Coronary artery (tissue), 2 donors: ENCODE measurements at regions not wholly inside any gene's neighbourhood (a gene's known extent, or its start where the extent isn't known, plus 50 kb on each side); places are given as distances from the start of the nearest gene placed in this dataset.
"Not testable (repeated sequence)": the region's sequence is repeated elsewhere in the genome, so short reads cannot be mapped to it uniquely, and the experiment has no call there.

Experiments
- DNase-seq: peaks from one replicate; pipeline ENCODE4 v3.0.0-alpha.2; 2017; ENCODE audit warnings: low spot score
- H3K27ac ChIP-seq, 2 donors: fragments of 200-600 bp; sonication (generic); one replicate each; pipeline ENCODE4 v1.5.1; 2016 to 2019
- H3K4me3 ChIP-seq: fragments of 200-600 bp; sonication (generic); 2 replicates; pipeline ENCODE4 v1.5.1; 2016; ENCODE audit warnings: mild to moderate bottlenecking, moderate library complexity
- CTCF ChIP-seq: fragments of 200-600 bp; sonication (generic); IDR thresholded peaks from one replicate; pipeline ENCODE4 v1.5.1; 2019; ENCODE audit warnings: antibody characterized with exemption

- DNase-seq = no peak
- H3K4me3 ChIP-seq = no peak overlapping the region
- TF ChIP-seq CTCF = no peak
- no peak overlapping the region for H3K27ac ChIP-seq
Measured at GRCh38 chr13:84097148-84097547, 214.9 kb upstream of the SLITRK1 start.

- Histone ChIP-seq H3K27ac (no peak overlapping the region), H3K4me3 (no peak overlapping the region)
- DNase-seq = no peak
- TF ChIP-seq CTCF = no peak
Measured at GRCh38 chr13:84096216-84096615, 213.9 kb upstream of the SLITRK1 start.

GRCh38 chr13:84088996-84089395, 206.7 kb upstream of the SLITRK1 start:
- no peak overlapping the region for H3K4me3 ChIP-seq
- no peak for TF ChIP-seq CTCF

GRCh38 chr13:84086847-84087162, 204.5 kb upstream of the SLITRK1 start:
- DNase-seq = no peak

More at GRCh38 chr13:84088996-84089395, 206.7 kb upstream of the SLITRK1 start:
- H3K27ac ChIP-seq = no peak overlapping the region
- DNase-seq = no peak

GRCh38 chr13:84086098-84086846, 204.0 kb upstream of the SLITRK1 start:
- not testable (repeated sequence) for H3K4me3 ChIP-seq, DNase-seq, H3K27ac ChIP-seq

More at GRCh38 chr13:84086847-84087162, 204.5 kb upstream of the SLITRK1 start:
- Histone ChIP-seq H3K4me3 (no peak overlapping the region), H3K27ac (no peak overlapping the region)
- TF ChIP-seq CTCF = no peak

- DNase-seq = no peak
- TF ChIP-seq CTCF = no peak
- no peak overlapping the region for H3K27ac ChIP-seq
- H3K4me3 ChIP-seq = no peak overlapping the region
Measured at GRCh38 chr13:84082462-84082861, 200.2 kb upstream of the SLITRK1 start.

GRCh38 chr13:84080748-84081530, 198.7 kb upstream of the SLITRK1 start:
- H3K27ac ChIP-seq = no peak overlapping the region
- H3K4me3 ChIP-seq = no peak overlapping the region
- no peak for TF ChIP-seq CTCF
- DNase-seq = no peak
